Right hindlimb (tissue), 1 donor: ENCODE measurements at regions not wholly inside any gene's neighbourhood (a gene's known extent, or its start where the extent isn't known, plus 50 kb on each side); places are given as distances from the start of the nearest gene placed in this dataset.
A peak's percentile ranks its signal among the peaks of the same experiment; 100 is the strongest.
"Not testable (repeated sequence)": the region's sequence is repeated elsewhere in the genome, so short reads cannot be mapped to it uniquely, and the experiment has no call there.

Source experiments
- DNase-seq: peaks from one replicate; pipeline ENCODE4 v3.0.0-alpha.2; 2018

- DNase-seq = not testable (repeated sequence)
Observed at GRCh38 chr22:11795979-11796378, 3732.0 kb upstream of the OR11H1 start.

- not testable (repeated sequence) for DNase-seq
Observed at GRCh38 chr22:11815481-11815880, 3712.5 kb upstream of the OR11H1 start.

- not testable (repeated sequence) for DNase-seq
Observed at GRCh38 chr22:11818845-11819244, 3709.1 kb upstream of the OR11H1 start.

GRCh38 chr22:11822326-11822725, 3705.7 kb upstream of the OR11H1 start:
- DNase-seq = not testable (repeated sequence)

GRCh38 chr22:11825009-11825408, 3703.0 kb upstream of the OR11H1 start:
- DNase-seq = not testable (repeated sequence)

DNA sequence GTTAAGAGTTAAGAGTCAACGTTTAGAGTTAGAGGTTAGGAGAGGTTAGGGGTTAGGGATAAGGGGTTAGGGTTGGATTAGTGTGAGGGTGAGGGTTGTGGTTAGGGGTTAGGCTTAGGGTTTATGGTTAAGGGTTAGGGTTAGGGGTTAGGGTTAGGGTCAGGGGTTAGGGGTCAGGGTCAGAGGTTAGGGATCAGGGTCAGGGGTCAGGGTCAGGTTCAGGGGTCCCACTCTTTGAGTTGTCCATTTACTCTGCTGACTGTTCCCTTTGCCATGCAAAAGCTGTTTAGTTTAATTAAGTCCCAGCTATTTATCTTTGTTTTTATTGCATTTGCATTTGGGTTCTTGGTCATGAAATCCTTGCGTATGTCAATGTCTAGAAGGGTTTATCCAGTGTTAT, 3702.0 kb upstream of the OR11H1 start:
- DNase-seq = not testable (repeated sequence)

DNA sequence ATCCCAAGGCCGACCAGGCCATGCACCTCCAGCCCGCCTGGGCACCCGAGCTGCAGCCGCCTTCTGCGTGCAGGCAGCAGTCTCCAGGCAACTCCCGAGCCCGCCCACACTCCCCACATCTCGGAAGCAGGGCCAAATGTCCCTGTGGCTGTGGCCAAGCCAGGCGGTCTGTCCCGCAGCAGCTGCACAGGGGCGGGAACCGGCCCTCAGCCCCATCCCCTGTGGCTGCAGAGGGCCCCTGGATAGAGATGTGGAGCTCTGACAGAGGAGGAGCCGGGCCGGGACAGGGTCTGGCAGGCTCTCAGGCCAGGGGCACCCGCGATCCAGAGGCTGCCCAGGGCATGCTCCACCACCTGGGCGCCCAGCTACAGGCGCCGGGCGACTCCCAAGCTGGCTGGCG, 3698.6 kb upstream of the OR11H1 start:
- DNase-seq = peak; percentile 66
